ENCODE measurements at regions not wholly inside any gene's neighbourhood (a gene's known extent, or its start where the extent isn't known, plus 50 kb on each side); places are given as distances from the start of the nearest gene placed in this dataset.

- no peaks in the 10 kb centered on the region for H3K27me3 ChIP-seq
- WGBS: 73% methylated on average over 1 of the region's 1 CpG
- H3K36me3 ChIP-seq: no peaks in the 10 kb centered on the region
- no peaks in the 10 kb centered on the region for H3K9me3 ChIP-seq
- TF ChIP-seq POLR2A (IDR thresholded peaks at IDR 0.05; ENCODE audit: low read depth) (no peak), CTCF (IDR thresholded peaks at IDR 0.05) (no peak), EP300 (IDR thresholded peaks at IDR 0.05) (no peak)
- no peak overlapping the region for H3K4me3 ChIP-seq
- no peaks in the 10 kb centered on the region for H3K4me1 ChIP-seq
- intact Hi-C loops (cut with DNase I): no loop called here
- H3K27ac ChIP-seq (replicated peaks in 1 of 4): no peak overlapping the region
- no peak for DNase-seq (ENCODE audit: extremely low spot score)
Measured at GRCh38 chr3:164419220-164419619, 659.1 kb downstream of the SI start.

- no peaks in the 10 kb centered on the region for H3K27me3 ChIP-seq
- 55% methylated on average over 1 of the region's 1 CpG for WGBS
- no peak overlapping the region for H3K4me3 ChIP-seq
- no peak overlapping the region for H3K27ac ChIP-seq (replicated peaks in 1 of 4)
- DNase-seq (ENCODE audit: extremely low spot score): no peak
- TF ChIP-seq CTCF (IDR thresholded peaks at IDR 0.05): no peak
- no peak for TF ChIP-seq POLR2AphosphoS5 (IDR thresholded peaks at IDR 0.05)
- TF ChIP-seq EP300 (IDR thresholded peaks at IDR 0.05): no peak
- TF ChIP-seq POLR2A (IDR thresholded peaks at IDR 0.05; ENCODE audit: low read depth): no peak
- intact Hi-C loops (cut with DNase I): no loop called here
- no peaks in the 10 kb centered on the region for H3K36me3 ChIP-seq
- no peaks in the 10 kb centered on the region for H3K9me3 ChIP-seq
- no peaks in the 10 kb centered on the region for H3K4me1 ChIP-seq
Measured at GRCh38 chr3:164418414-164418813, 659.9 kb downstream of the SI start.

GRCh38 chr3:164417955-164418354, 660.3 kb downstream of the SI start:
- H3K9me3 ChIP-seq: no peaks in the 10 kb centered on the region
- intact Hi-C loops (cut with DNase I): no loop called here
- H3K4me1 ChIP-seq: no peaks in the 10 kb centered on the region
- H3K27ac ChIP-seq (replicated peaks in 1 of 4): no peak overlapping the region
- no peaks in the 10 kb centered on the region for H3K27me3 ChIP-seq
- H3K4me3 ChIP-seq: no peak overlapping the region
- TF ChIP-seq POLR2A (IDR thresholded peaks at IDR 0.05; ENCODE audit: low read depth): no peak
- no peak for TF ChIP-seq CTCF (IDR thresholded peaks at IDR 0.05)
- TF ChIP-seq EP300 (IDR thresholded peaks at IDR 0.05): no peak
- no peak for TF ChIP-seq POLR2AphosphoS5 (IDR thresholded peaks at IDR 0.05)
- DNase-seq (ENCODE audit: extremely low spot score): no peak
- H3K36me3 ChIP-seq: no peaks in the 10 kb centered on the region

GRCh38 chr3:164416491-164417222, 661.6 kb downstream of the SI start:
- no peak for DNase-seq (ENCODE audit: extremely low spot score)
- WGBS: 67% methylated on average over 3 of the region's 3 CpGs
- no peak overlapping the region for H3K4me3 ChIP-seq
- H3K36me3 ChIP-seq: no peaks in the 10 kb centered on the region
- H3K27me3 ChIP-seq: no peaks in the 10 kb centered on the region
- H3K27ac ChIP-seq (replicated peaks in 1 of 4): no peak overlapping the region
- no peaks in the 10 kb centered on the region for H3K9me3 ChIP-seq
- intact Hi-C loops (cut with DNase I): no loop called here
- TF ChIP-seq CTCF (IDR thresholded peaks at IDR 0.05) (no peak), POLR2A (IDR thresholded peaks at IDR 0.05; ENCODE audit: low read depth) (no peak), EP300 (IDR thresholded peaks at IDR 0.05) (no peak), POLR2AphosphoS5 (IDR thresholded peaks at IDR 0.05) (no peak)
- no peaks in the 10 kb centered on the region for H3K4me1 ChIP-seq

GRCh38 chr3:164408326-164408725, 670.0 kb downstream of the SI start:
- intact Hi-C loops (cut with DNase I): no loop called here
- H3K36me3 ChIP-seq: no peaks in the 10 kb centered on the region
- H3K27ac ChIP-seq (replicated peaks in 1 of 4): peak overlapping the region in 1 of 4 donors; percentile 24
- H3K9me3 ChIP-seq: no peaks in the 10 kb centered on the region
- H3K27me3 ChIP-seq: no peaks in the 10 kb centered on the region
- TF ChIP-seq POLR2A (IDR thresholded peaks at IDR 0.05; ENCODE audit: low read depth) (no peak), EP300 (IDR thresholded peaks at IDR 0.05) (no peak), POLR2AphosphoS5 (IDR thresholded peaks at IDR 0.05) (no peak), CTCF (IDR thresholded peaks at IDR 0.05) (no peak)
- 81% methylated on average over 1 of the region's 1 CpG for WGBS
- no peak overlapping the region for H3K4me3 ChIP-seq
- DNase-seq (ENCODE audit: extremely low spot score): no peak
- peaks cover 0 to 12% (median 0%) of the 10 kb centered on the region in 4 donors for H3K4me1 ChIP-seq
